NOMO-1 (cell line): ENCODE measurements at regions not wholly inside any gene's neighbourhood (a gene's known extent, or its start where the extent isn't known, plus 50 kb on each side); places are given as distances from the start of the nearest gene placed in this dataset.

Experiments
- DNase-seq, 2 experiments: peaks; one replicate each; lab custom pipeline; 2025; ENCODE audit not compliant: unreplicated experiment in 2 of 2; lab: John Stamatoyannopoulos, UW

- DNase-seq, result peak in 1 of 2 experiments; percentile 2
These were observed 877.2 kb upstream of the PCDH20 start for GRCh38 chr13:62292714-62293480.

GRCh38 chr13:62290542-62290941 lies 874.9 kb upstream of the PCDH20 start:
- no peak for DNase-seq

- no peak for DNase-seq
These were observed 872.1 kb upstream of the PCDH20 start for GRCh38 chr13:62287764-62288163.

GRCh38 chr13:62280590-62280989 lies 864.9 kb upstream of the PCDH20 start:
- peak; percentile 13 to 73 for DNase-seq

- no peak for DNase-seq
These were observed 862.6 kb upstream of the PCDH20 start for GRCh38 chr13:62278271-62278670.

GRCh38 chr13:62251734-62252133 lies 836.1 kb upstream of the PCDH20 start:
- DNase-seq, result no peak

GRCh38 chr13:62250501-62251201 lies 835.0 kb upstream of the PCDH20 start:
- DNase-seq, result peak; percentile 16 to 49

GRCh38 chr13:62246581-62246980 lies 830.9 kb upstream of the PCDH20 start:
- DNase-seq, result no peak

- DNase-seq, result no peak
These were observed 827.5 kb upstream of the PCDH20 start for GRCh38 chr13:62243106-62243505.

GRCh38 chr13:62234780-62235440 lies 819.3 kb upstream of the PCDH20 start:
- no peak for DNase-seq

- DNase-seq, result no peak
These were observed 795.3 kb upstream of the PCDH20 start for GRCh38 chr13:62210951-62211350.

GRCh38 chr13:62209529-62209928 lies 793.9 kb upstream of the PCDH20 start:
- peak; percentile 29 to 52 for DNase-seq

- peak in 1 of 2 experiments; percentile 1 for DNase-seq
These were observed 791.7 kb upstream of the PCDH20 start for GRCh38 chr13:62207388-62207787.

GRCh38 chr13:62206165-62206564 lies 790.5 kb upstream of the PCDH20 start:
- no peak for DNase-seq

- DNase-seq, result no peak
These were observed 789.6 kb upstream of the PCDH20 start for GRCh38 chr13:62205273-62205672.

GRCh38 chr13:62194371-62194770 lies 778.7 kb upstream of the PCDH20 start:
- no peak for DNase-seq

- no peak for DNase-seq
These were observed 778.3 kb upstream of the PCDH20 start for GRCh38 chr13:62193919-62194318.

- no peak for DNase-seq
These were observed 770.1 kb upstream of the PCDH20 start for GRCh38 chr13:62185631-62186255.

- no peak for DNase-seq
These were observed 760.4 kb upstream of the PCDH20 start for GRCh38 chr13:62176051-62176450.

- DNase-seq, result no peak
These were observed 758.3 kb upstream of the PCDH20 start for GRCh38 chr13:62173958-62174357.

GRCh38 chr13:62171697-62172096 lies 756.0 kb upstream of the PCDH20 start:
- no peak for DNase-seq
